GM19324 (cell line): ENCODE measurements at regions not wholly inside any gene's neighbourhood (a gene's known extent, or its start where the extent isn't known, plus 50 kb on each side); places are given as distances from the start of the nearest gene placed in this dataset.
A peak's percentile ranks its signal among the peaks of the same experiment; 100 is the strongest.

Source experiments
- ATAC-seq: cut with Tn5 transposase; IDR thresholded peaks from one replicate; pipeline ENCODE4 v1.9.1; 2021; ENCODE audit warnings: mild to moderate bottlenecking, moderate library complexity; ENCODE audit not compliant: unreplicated experiment, low FRiP score

DNA sequence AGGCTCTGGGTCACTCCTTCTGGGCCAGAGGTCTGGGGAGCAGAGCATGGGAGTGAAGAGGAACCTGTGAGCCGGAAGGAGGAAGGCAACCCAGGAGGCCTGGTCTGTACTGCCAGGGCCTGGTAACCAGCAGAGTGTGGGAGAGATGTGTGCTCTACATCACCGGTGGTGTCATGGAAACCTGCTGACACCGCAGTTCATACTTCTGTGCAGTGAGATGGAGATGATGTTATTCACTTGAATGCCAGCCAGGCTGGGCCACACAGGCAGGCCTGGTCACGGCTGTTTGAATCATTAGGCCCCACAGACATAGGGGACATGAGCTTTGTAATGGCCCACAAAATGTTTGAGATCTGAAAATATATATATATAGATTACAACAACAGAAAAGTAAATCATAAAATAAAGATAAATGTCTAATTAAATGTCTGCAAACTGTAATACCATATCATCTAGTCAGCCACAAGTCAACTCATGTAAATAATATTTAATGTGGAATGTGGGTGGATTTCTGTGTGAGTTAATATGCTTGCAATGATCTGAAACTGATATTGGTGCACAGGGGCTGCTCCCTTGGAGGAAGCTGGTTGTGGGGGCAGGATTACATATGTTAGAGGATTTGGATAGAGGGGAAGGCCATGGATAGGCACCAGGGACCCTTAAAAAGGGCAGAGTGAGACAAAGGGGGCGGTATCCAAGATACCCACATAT lies 108.5 kb upstream of the PFN2 start:
- no peak for ATAC-seq

DNA sequence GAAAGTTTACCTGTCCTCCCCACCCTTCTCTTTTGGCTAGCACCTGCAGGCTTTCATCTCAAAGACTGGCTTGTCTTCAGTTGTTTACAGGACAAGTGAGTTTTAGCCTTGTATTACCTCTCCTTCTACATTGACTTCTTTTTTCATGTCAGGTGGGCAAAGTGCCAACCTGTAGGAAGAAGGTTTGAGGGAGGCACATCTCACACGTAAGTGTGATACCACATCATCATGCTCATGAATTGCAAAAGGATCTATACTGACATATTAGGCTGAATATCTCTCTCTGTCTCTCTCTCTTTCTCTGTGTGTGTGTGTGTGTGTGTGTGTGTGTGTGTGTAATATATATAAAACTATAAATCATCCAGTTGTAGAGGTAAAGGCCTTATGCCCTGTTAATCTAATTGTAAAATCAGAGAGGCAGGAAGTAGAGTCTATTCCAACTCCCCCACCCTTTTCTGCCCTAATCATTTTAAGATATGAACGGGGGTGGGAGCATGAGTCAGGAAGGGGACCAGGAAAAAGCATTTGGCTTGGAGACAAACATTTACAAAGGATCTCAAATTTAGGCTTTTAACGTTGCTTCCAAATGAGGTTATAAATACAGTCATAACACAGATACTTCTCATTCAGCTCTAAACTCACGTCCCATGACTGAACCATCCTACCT lies 107.0 kb upstream of the PFN2 start:
- ATAC-seq = no peak

DNA sequence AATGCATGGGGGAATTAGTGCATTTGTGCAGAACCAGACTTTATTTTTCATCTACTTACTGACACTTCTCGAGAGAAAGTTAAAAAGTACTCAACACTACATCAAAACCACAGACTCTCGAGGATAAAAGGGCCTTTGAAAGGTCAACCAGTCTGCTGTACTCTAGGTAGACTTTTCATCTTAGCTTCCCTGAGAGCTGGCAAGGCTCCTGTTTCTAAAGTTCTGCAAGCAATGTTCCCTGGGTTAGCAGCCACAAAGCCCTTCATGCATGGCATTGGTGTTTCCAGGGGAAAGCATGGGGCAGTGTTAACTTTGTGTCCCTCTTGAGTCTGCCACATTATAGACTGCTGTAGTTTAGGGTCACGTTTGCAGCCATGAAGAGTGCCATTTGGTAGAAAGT lies 106.4 kb upstream of the PFN2 start:
- no peak for ATAC-seq

DNA sequence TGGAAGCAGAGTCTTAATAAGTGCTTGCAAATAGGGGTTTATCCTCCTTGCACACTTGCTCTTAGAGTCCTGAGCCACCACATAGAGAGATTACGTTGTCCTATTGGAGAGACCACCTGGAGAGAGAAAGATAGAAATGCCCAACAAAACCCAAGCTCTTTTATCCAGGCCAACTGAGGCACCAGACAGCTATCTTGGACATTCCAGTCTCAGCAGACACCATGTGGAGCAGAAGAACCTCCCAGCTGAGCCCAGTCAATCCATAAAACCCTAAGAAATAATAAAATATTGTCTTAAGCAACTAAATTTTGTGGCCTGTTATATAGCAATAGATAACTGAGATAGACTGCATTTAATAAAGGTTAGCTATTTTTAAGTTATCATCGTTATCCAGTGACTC lies 105.7 kb upstream of the PFN2 start:
- no peak for ATAC-seq

DNA sequence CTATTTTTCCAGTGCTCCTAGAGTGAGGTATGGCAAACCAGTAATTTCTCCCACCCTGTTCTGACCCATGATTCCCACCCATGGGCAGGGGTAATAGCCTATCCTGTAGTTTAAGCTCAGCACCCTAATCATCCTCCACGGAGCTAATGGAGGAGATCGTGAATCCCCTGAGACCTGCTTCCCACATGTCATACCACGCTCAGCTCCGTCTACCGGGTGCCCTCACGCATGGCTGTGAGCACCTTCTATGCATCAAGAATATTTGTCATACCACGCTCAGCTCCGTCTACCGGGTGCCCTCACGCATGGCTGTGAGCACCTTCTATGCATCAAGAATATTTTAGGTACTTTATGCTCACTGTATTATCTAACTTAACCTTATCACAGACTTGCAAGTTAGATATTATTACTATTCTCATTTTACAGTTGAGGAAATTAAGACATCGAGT lies 104.7 kb upstream of the PFN2 start:
- ATAC-seq = no peak

DNA sequence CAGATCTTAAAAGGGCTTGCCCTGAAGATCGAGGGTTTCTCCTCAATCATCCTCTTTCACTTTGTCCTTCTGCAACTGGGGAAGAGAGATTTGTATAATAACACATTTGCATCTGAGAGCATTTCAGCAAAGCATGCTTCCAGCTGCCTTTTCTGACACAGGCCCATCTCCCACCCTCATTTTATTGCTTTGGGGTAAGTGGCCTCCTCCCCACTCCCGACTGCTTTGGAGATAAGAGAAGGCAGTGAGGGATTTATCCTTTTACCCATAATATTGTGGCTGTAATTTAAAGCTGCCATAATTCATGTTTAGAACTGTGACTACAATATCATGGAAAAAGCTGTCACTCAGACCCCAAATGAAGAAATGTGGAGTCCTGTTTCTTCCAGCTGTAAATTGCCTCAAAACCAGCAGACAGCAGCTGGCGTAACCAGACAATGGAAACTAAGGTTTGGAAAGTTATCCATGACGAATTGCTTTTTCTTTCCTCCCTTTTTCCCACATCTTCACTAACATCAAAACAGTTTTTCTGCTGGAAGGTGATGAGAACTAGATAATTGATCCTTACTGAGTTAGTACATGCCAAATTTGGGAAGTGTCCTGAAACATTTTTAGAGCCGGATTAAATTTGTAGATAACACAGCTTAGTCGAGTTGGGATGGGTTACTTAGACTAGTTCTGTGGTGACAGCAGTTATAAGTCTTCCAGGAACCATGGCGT lies 104.2 kb upstream of the PFN2 start:
- peak; percentile 73 for ATAC-seq

DNA sequence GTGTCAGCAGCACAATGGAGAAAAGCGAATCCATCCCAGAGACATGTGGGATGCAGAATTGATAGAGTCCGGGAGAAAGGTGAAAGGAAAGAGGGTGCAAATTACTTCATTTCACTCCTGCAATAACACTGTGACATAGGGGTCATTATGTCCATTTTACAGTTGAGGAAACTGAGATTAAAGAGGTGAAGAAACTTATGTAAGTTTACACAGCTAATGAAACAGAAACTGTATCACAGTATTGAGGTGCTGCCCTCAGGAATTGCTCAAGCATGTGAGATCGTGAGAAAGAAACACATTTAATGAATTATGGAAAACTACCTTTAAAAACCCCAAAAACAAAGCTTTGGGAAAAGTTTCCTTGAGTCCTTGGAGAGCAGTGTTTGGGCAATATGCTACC lies 103.6 kb upstream of the PFN2 start:
- ATAC-seq = peak; percentile 68

DNA sequence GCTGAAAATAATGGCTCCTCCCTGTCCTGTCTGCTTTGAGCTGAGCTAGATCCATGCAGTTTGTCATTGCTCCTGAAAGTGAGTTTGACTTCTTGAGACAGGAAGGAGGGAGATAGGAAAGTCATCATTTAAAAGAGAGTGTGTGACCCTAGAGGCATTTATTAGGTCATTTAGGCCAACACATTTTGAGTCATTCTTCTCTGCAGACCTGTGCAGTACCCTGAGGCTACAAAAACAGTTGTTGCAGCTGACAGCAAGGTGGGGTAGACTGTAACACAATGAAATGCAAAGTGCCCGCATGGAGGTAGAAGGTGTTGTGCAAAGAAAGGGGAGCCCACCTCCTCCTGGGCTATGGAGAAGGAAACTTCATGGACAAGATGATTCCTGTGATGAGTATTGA lies 102.8 kb upstream of the PFN2 start:
- no peak for ATAC-seq

DNA sequence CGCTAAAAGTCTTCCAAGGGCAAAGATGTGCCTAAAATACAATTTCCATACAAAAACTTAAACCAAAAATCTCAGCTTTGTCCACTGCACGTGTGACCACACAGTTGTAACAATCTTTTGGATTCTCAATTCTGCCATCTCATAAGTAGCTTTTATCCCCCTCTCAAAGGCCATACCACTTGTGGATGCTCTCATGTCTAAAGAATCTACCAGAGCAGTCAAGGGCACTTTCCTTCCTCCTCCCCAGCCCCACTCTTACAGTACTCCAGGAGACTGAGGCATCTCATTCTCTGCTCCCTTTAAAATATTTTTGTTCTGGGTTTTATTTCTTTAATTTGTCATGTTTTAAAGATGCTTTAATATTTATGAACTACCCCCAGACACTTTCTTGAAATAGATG lies 102.3 kb upstream of the PFN2 start:
- ATAC-seq = no peak

DNA sequence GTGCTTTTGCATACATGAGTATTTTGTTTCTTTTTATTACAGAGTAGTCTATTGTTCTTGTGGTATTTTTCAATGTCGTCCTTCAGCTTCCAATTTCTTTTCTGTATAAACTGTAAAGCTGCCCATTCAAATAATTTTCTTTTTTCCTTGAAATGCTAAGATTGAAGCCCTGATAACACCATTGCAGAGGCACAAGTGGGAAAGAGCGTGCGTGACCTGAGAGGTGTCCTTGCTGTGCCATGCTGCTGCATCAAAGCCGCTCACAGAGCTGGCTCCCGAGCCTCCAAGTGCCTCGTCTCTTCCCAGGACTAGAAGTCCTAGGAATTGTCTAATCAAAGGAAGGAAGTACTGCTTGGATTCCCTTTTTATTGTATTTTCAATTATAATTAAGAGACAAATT lies 101.9 kb upstream of the PFN2 start:
- no peak for ATAC-seq

DNA sequence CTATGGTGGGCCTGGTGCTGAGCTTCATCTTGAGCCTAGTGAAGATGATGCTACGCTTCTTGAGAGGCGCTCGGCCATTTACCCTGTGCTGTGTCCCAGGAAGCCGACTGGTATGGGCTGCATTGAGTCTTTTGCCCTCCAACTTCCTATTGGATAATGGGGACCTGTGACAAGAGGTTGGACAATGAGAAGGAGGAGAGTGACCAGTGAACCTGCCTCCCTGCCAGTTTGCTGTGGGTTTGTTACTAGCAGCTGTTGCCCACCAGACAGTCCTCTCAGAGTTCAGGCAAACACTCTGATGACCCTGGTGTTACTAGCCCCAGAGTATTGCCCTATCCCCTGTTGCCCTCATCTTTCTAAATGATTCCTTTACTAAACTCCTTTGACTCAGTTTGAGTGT lies 99.6 kb upstream of the PFN2 start:
- no peak for ATAC-seq

DNA sequence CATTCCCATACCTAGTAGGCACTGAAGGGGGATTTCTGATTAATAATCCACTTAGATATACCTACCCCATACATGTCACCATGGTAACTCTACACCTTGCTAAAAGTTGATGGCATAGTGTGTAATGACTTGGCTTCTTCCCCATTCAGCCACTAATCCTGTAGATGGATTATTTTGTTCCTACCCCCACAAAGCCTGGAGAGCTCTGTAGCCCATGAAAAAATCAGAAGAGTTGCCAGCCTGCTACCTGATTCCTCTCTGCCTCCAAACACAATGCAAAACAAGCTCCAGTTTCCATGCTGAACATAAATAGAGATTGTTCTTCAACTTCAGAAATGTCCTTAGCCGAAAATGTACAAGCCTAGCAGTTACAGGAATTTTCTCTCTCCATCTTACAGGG lies 98.9 kb upstream of the PFN2 start:
- ATAC-seq = no peak

DNA sequence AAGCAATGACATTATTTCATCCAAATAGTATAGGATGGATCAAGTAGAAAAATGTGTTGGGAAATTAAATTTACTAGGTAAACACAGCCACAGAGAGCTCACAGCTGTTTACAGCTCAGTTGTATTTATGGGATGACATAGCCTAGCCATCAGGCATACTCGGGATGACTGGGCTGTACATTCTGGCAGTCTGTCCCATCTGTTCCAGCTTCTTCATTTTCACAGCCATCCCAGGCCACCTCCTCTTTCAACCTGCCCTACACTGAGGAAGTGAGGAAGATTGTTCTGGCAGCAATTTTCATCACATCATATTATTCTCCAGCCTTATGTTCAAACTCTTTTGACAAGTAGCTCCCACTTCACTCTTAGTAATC lies 98.4 kb upstream of the PFN2 start:
- ATAC-seq = no peak

DNA sequence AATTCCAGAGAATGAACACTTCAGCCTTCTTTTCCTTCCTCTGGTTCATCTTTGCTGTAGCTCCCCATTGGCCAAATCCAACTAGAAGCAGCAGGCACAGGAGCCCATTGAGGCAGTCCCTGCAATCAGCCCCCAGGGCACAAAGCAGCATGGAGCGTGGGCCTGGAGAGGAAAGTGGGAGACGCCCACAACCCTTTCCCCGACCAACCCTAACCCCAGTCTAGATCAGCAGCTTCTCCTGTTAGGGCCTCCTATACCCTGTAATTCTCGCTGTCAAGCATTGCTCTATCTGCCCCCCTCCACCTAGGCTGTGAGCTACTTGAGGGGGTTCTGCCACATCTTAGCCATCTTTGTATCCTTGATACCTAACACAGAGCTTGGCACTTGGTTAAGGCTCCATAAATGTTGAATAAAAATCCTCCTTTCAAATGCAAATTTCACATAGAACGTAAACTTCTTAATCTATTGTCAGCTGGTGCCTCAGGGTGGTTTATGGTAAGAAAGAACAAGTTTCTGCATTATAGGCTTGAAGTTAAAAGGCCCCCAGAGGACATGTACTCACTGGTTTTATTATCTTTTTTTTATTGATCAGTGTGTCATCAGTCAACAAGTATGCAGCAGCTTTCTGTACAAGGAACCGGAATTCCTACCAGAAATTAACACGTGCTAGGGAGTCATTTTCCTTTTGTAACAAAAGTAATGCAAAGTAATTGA lies 97.9 kb upstream of the PFN2 start:
- no peak for ATAC-seq

DNA sequence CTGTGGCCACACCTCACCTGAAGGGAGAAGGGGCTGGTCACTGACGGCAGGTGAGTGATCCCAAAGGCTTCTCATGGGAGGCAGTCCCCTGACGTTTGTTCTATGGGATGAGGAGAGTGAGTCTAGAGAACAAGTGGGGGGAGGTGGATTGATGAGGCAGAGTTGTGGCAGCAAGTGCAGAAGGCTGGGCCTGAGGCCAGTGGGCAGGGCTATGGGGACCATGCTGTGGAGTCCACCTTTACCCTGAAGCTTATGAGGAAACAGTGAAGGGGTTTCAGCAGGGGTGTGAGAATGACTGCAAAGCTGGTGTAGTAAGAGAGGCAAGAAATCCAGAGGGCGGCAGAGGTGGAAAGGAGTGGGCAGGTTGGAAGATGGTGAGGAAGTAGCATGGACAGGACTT lies 96.9 kb upstream of the PFN2 start:
- ATAC-seq = no peak

DNA sequence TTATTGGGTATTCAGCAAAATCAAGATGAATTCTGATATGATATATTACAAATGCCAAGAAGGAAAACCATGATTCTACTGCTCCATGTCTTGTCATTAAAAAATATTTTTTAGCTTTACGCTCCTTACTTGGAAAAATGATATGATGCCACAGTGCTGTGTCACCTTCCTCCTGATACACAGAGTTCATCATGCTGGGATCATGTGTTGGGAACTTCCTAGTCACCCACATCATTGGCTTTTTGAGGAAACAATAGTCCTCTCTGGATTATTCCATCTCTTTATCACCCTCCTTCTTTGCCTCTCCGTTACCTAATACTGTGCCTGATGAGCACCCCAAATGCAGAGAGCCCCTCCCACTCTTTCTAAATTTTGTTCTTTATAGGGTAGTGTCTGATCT lies 94.3 kb upstream of the PFN2 start:
- ATAC-seq = no peak

DNA sequence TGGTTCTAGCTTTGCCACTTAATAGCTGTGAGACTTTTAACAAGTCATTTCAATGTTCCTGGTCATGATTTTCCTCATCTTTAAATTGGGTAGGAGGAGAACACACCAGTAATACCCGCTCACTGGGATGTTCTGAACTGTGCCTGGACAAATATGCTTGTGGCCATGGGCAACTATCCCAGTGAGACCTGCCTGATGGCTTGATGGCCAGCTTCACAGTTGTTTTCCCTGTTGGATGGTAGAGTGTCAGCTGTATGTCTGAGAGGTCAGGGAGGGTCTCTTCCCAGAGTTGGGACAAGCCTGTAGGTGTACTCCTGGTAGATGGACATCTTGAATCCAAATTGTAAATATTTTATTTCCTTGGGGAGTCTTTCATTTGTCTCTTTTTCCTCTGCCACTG lies 92.5 kb upstream of the PFN2 start:
- no peak for ATAC-seq

DNA sequence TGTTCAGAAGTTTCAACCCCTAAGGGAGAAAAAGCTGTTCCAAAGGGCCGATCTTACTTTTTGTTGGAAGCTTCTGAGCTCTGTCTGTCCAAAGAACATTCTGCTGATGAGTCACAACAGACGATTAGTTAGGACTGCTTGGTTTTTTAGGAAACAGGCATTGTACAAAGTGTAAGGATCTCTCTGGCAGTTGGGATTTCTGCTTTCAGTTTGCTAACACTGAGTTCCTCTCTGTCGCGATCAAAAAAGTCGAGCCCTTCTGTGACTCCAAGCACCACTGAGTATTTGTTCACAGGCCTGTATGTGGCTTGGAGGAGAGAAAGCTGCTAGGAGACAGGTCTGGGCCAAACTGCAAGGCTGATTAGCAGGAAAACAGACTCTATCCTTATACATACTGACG lies 91.8 kb upstream of the PFN2 start:
- ATAC-seq = no peak

DNA sequence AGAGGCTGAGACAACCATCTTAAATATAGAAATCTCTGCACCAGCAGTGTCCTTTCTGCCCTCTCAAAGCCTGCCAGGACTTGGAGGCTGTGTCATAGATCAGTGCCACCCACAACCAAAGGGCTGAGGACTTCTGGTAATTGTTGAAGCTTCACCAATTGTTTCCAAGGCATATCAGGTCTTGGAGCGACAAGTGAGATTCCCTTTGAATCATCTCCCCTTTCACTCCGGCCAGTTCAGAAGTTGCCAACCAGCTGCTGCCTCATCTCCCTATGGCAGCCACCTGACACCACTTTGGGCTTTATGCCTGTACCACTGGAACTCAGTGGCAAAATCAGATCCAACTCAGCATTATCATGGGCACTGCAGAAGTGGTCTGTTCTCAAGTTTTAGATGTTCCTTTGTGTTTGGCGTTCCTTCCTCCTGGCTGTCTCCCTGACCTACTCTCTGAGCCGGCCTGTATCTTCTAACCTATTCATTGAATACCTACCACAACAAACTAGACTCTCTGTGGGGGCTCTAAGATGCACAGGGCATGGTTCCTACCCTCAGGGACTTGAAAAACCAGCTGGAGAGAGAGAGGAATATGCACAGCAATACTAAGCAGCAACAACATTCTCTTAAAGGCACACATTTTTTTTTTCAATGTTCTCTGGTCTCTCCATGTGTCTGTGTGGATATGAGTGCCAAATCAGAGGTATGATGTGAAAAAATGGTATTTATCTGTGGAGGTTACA lies 90.8 kb upstream of the PFN2 start:
- no peak for ATAC-seq

DNA sequence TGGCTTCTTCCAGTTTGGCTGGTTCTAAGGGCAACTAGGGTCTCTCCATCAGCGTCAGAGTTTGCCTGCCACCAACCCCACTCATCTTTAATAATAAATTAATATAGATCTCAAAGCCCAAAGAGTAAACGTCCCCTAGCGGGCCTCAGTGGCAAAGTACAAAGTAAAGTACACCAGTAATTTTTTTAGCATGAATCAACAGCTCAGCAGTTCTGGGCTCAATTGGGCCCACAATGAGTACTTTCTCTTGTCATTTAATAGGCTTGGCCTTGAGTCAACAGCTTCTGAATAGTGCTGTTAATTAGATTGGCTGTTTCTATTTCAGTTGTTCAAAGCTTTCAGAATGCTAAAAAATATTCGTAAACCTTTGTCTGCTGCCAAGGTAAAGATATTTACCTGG lies 89.0 kb upstream of the PFN2 start:
- ATAC-seq = no peak

DNA sequence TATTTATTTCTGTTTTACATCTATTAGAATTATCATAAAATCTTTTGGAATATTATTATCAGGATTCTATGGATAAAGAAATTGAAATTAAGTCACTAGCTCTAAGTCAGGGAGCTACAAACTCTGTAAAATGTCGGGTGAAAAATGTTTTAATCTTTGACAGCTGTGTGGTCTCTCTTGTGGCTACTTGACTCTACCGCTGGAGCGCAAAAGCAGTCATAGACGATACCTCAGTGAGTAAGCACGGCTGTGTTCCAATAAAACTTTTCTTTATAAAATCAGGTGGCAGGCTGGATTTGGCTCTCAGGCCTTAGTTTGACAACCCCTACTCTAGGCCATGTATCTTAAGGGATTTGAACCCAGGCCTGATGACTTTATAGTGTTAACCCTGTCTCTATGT lies 88.5 kb upstream of the PFN2 start:
- no peak for ATAC-seq
